ENCODE measurements at regions not wholly inside any gene's neighbourhood (a gene's known extent, or its start where the extent isn't known, plus 50 kb on each side); places are given as distances from the start of the nearest gene placed in this dataset.

DNA sequence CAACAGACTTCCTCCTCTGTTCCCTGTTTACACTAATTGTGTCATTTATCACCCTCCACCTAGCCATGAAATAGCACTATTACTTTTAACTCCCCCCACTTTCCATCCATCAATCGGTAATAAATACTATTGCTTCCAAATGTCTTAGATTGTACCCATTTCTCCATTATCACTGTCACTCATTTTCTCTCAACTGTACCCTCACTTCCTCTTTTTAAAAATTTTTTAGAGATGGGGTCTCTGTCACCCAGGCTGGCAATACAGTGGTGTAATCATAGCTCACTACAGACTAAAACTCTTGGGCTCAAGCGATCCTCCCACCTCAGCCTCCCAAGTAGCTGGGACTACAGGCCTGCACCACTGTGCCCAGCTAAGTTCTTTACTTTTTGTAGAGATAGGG lies 123.5 kb upstream of the EGR2 start:
- H4K20me1 ChIP-seq (replicated peaks; ENCODE audit: control insufficient read depth, extremely low read depth, insufficient read depth, low read length), result no peaks in the 10 kb centered on the region
- H3K27me3 ChIP-seq (ENCODE audit: control insufficient read depth in 2 of 2, insufficient read depth in 2 of 2, low read length in 2 of 2), result no peaks in the 10 kb centered on the region
- H3K9me1 ChIP-seq (replicated peaks; ENCODE audit: control insufficient read depth, extremely low read depth, insufficient read depth, low read length), result no peaks in the 10 kb centered on the region
- H3K79me2 ChIP-seq (ENCODE audit: control insufficient read depth, insufficient read depth, low read length), result no peaks in the 10 kb centered on the region
- no peaks in the 10 kb centered on the region for H3K36me3 ChIP-seq (ENCODE audit: control insufficient read depth in 2 of 2, extremely low read depth in 1 of 2, insufficient read depth in 2 of 2, low read length in 2 of 2)
- no peaks in the 10 kb centered on the region for H3K4me1 ChIP-seq (ENCODE audit: control insufficient read depth, extremely low read depth, insufficient read depth, low read length)
- no peak overlapping the region for H3K4me2 ChIP-seq (ENCODE audit: insufficient read depth, low read length)
- POLR2A ChIA-PET, result no interaction called here
- no peak for FAIRE-seq
- H2AFZ ChIP-seq (ENCODE audit: low read depth, low read length), result no peak overlapping the region
- H3K4me3 ChIP-seq (replicated peaks in 1 of 3; ENCODE audit: insufficient read depth in 1 of 3, low read depth in 1 of 3, low read length in 3 of 3), result no peak overlapping the region
- BruUV-seq (replicated peaks), result no TSS peak
- dilution Hi-C loops (cut with MboI; ENCODE audit: extremely low pct_ligation_motif_present, low sequenced_read_pairs), result no loop called here
- no peak for DNase-seq (ENCODE audit: low read depth, low spot score)
- H3K9me3 ChIP-seq (replicated peaks; ENCODE audit: control insufficient read depth, insufficient read depth, low read length), result no peaks in the 10 kb centered on the region
- no peak overlapping the region for H3K9ac ChIP-seq (replicated peaks; ENCODE audit: extremely low read depth, insufficient read depth, low read length)
- no peak for TF ChIP-seq EZH2 (IDR thresholded peaks at IDR 0.05; ENCODE audit: borderline replicate concordance, low read depth, low read length, severe bottlenecking)
- TF ChIP-seq, protein P1, sequence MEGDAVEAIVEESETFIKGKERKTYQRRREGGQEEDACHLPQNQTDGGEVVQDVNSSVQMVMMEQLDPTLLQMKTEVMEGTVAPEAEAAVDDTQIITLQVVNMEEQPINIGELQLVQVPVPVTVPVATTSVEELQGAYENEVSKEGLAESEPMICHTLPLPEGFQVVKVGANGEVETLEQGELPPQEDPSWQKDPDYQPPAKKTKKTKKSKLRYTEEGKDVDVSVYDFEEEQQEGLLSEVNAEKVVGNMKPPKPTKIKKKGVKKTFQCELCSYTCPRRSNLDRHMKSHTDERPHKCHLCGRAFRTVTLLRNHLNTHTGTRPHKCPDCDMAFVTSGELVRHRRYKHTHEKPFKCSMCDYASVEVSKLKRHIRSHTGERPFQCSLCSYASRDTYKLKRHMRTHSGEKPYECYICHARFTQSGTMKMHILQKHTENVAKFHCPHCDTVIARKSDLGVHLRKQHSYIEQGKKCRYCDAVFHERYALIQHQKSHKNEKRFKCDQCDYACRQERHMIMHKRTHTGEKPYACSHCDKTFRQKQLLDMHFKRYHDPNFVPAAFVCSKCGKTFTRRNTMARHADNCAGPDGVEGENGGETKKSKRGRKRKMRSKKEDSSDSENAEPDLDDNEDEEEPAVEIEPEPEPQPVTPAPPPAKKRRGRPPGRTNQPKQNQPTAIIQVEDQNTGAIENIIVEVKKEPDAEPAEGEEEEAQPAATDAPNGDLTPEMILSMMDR (IDR thresholded peaks at IDR 0.05; ENCODE audit: extremely low read depth in 1 of 2, insufficient read depth in 1 of 2, low read depth in 1 of 2, low read length in 2 of 2), result no peak
- TF ChIP-seq POLR2AphosphoS5 (IDR thresholded peaks at IDR 0.05; ENCODE audit: insufficient read depth, low read depth, low read length), result no peak
- TF ChIP-seq MYC (IDR thresholded peaks at IDR 0.05; ENCODE audit: low read depth, low read length), result no peak
- TF ChIP-seq JUN (IDR thresholded peaks at IDR 0.05; ENCODE audit: borderline replicate concordance, insufficient read depth, insufficient read length, low read depth), result no peak
- TF ChIP-seq GATA2 (IDR thresholded peaks at IDR 0.05; ENCODE audit: insufficient read depth, insufficient read length, low read depth, low read length), result no peak
- no peak for TF ChIP-seq POLR2A (IDR thresholded peaks at IDR 0.05; ENCODE audit: low read depth, low read length)
- no peak for TF ChIP-seq FOS (IDR thresholded peaks at IDR 0.05; ENCODE audit: borderline replicate concordance, insufficient read depth, low read length)
- TF ChIP-seq, protein P2, sequence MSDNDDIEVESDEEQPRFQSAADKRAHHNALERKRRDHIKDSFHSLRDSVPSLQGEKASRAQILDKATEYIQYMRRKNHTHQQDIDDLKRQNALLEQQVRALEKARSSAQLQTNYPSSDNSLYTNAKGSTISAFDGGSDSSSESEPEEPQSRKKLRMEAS (IDR thresholded peaks at IDR 0.05; ENCODE audit: insufficient read depth, insufficient read length), result no peak
- CTCF ChIA-PET, result no interaction called here
- no peak overlapping the region for H3K27ac ChIP-seq (ENCODE audit: insufficient read depth, low read depth, low read length)
- intact Hi-C loops (cut with micrococcal nuclease), result no loop called here

Measured in endothelial cell of umbilical vein (primary cell).